T-helper 1 cell (primary cell): ENCODE measurements at regions not wholly inside any gene's neighbourhood (a gene's known extent, or its start where the extent isn't known, plus 50 kb on each side); places are given as distances from the start of the nearest gene placed in this dataset.
"Not testable (repeated sequence)": the region's sequence is repeated elsewhere in the genome, so short reads cannot be mapped to it uniquely, and the experiment has no call there.

Source experiments
- DNase-seq, 5 donors: peaks; one replicate each; pipeline ENCODE4 v3.0.0-alpha.2; 2012 to 2020

DNA sequence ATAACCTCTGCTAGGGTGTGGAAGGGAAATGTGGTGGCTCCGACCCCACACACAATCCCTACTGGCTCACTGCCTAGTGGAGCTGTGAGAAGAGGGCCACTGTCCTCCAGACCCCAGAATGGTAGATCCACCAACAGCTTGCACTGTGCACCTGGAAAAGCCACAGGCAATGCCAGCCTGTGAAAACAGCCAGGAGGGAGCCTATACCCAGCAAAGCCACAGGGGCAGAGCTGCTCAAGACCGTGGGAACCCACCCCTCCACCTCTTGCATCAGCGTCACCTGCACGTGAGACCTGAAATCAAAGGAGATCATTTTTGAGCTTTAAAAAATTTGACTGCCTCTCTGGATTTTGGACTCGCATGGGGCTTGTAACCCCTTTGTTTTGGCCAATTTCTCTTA, 249.0 kb upstream of the CDH2 start:
- no peak for DNase-seq

DNA sequence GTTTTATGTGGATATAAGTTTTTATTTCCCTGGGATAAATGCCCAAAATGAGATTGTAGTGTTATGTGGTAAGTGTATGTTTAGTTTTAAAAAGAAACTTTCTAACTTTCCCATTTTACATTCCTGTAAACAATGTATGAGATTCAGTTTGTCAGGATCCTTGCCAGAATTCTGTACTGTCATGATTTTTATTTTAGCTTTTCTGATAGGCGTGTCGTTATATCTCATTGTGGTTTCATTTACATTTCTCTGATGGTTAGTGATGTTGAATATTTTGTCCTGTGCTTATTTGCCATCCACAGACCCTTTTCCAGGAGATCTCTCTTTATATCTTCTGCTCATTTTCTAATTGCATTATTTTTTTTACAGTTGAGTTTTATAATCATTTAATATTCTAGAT, 245.6 kb upstream of the CDH2 start:
- no peak for DNase-seq

DNA sequence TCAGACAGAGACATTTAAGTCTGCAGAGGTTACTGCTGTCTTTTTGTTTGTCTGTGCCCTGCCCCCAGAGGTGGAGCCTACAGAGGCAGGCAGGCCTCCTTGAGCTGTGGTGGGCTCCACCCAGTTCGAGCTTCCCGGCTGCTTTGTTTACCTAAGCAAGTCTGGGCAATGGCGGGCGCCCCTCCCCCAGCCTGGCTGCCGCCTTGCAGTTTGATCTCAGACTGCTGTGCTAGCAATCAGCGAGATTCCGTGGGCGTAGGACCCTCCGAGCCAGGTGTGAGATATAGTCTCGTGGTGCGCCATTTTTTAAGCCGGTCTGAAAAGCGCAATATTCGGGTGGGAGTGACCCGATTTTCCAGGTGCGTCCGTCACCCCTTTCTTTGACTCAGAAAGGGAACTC, 245.0 kb upstream of the CDH2 start:
- DNase-seq: not testable (repeated sequence)

DNA sequence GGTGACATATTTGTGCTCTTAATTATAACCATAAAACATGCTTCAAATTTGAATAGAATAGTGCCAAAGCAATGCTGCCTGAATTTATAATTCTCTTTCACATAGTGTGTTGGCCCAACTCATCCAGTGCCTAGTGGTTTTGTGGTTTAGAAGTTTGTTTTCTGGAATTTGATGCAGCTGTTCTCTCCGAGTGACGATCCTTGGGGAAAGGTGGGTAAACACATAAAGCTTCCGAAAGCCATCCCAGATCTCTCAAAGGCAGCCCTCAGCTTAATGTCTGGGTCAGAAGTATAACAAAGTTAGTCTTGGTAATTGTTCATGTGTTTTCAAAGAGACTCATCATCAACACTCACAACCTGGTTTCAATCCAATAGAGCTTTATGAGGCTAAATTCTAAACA, 235.6 kb upstream of the CDH2 start:
- DNase-seq: no peak

DNA sequence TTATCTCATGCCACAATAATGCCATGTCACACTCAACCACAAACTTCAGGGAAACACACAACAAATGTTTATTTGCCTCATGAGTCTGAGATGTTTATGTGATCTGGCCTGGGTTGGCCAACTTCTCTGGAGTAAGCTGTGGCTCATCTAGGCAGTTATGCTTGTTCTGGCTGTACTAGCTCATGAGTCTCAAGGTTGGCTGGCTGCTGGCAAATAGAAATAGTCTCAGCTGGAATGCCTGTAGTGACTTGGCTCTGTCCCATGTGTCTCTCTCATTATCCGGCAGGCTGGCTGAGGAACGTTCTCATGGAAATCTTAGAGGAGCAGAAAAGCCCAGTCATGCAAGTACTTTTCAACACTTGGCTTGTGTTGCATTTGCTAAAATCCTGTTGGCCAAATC, 234.9 kb upstream of the CDH2 start:
- DNase-seq: no peak

DNA sequence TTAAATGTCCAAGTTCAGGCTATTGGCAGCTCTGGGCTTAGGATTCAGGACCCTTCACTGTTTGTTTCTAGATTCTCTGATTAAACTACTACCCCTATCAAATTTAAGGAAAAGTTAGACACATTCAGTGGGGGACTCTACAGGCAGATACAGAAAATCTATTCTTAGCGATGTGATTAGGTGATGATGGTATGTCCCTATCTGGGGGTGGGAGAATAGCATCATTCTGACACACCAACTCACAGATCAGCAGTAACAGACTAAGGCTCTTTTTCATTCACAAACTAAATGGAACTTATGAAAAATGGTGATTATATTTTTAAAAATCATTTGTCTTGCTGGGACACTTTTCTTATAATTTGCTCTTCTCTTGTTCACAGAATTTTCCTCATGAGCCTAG, 232.9 kb upstream of the CDH2 start:
- DNase-seq: no peak

DNA sequence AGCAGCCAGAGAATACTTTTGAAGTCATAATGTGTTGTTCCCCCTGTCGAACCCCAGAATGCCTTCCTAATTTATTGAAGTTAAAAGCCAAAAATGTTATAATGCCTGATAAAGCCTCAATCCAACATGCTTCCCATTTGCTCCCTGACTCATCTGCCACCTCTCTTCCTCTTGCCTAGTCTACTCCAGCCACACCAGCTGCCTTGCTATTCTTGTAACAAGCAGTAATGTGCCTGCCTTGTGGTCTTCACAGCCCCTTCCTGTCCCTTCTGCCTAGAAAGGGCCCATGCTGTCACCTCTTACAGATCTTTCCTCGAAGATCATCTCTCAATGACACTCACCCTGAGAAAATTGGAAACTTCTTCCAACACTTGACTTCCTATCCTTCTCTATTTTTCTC, 231.6 kb upstream of the CDH2 start:
- no peak for DNase-seq

DNA sequence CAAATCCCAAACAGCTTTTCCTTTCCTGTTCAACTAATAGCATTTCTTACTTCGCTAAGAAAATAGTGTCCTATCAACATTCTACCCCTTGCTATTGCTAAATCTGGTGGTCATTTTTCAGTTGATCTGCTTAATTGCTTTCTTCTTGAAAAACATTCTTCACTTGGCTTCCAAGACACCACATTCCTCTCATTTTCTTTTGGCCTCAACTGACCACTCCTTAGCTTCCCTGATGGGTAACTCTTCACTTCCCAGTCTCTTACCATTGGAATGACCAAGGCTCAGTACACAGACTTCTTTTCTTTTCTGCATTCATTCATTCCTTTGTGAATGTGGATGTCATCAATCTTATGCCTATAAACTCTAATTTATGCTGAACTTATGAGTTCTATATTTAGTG, 230.8 kb upstream of the CDH2 start:
- no peak for DNase-seq

DNA sequence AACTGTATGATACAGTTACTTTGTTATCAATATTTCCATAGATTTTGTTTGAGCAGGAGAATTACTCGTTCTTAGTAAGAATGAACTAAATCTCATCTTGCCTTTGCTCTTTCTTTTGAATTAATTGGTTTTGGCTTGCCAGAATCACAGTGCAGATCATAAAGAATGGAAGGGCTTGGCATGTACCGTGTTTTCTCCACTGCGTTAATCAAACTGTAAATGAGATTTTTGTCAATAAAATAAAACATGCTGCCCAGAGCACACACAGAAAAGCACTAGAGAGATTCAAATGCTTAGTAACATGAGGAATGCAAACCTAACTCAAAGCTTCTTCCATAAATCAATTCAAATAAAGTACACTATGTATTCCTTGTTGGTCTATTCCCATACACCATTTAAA, 229.6 kb upstream of the CDH2 start:
- DNase-seq: no peak

DNA sequence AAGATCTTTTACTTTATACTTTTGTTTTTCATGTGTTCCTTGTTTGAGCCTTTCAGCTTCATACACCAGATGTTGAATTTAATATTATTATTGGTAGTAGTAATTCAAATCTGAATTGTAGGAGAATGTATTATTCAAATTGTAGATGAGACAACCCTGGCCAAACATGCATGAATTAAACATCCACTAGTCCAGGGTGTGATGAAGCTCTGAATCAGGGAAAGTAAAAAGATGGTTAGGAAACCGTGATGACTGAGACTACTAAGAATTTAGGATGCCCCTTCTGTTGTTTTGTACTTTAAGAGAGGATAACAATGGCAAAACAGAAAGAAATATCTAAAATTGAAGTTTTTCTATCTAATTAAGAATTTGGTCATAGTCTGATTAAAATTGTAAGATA, 227.8 kb upstream of the CDH2 start:
- DNase-seq: no peak

DNA sequence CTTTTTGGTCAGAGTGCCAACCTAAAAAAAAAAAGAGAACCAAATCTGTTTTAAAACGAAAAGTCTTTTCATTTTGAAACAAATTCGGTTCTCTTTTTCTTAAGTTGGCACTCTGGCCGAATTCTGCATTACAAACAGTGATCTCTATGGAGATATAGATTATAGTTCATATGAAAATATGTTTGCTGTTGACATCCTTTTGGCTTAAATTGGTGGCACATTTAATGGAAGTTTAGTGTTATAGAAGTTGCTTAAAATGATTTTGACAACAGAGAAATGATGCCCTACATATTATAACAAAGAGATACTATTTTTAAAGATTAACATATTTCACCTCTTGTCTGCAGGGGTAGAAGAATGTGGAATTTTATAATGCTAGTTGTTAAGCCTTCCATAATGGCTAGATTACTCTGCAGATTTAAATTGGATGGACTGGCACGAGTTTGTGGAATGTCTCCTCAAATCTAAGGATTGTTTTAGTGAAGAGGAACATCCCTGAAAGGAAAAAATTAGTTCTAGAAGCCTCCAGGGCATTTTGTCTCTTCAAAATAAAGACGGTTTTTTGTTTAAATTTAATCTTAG, 222.9 kb upstream of the CDH2 start:
- DNase-seq: no peak

DNA sequence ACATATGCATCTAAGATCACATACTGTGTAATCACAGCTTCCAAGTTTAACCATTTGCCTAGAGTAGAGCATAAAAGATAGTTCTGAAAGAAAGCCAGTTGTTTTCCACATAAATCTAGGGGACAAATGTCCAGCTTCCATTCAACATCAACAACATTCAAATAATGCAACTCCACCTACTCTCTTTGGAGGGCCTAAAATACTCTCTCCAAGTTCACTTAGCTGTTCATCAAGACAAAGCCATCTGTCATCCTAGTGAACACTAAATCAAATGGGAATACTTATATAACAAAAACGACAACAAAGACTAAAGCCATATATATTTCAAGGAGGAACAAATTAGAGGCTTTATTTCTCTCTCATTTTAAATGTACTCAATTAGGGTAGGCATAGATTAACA, 221.5 kb upstream of the CDH2 start:
- no peak for DNase-seq

DNA sequence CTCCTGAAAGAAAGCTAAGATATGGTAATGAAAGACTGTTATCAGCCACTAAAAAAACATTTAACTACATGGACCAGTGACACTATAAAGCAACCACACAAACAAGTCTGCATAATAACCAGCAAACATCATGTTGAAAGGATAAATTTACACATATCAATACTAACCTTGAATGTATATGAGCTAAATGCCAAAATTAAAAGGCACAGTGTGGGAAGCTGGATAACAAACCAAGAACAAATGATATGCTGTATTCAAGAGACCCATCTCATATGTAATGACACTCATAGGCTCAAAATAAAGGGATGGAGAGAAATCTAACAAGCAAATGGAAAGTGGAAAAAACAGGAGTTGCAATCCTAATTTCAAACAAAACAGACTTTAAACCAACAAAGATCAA, 213.1 kb upstream of the CDH2 start:
- DNase-seq: no peak

DNA sequence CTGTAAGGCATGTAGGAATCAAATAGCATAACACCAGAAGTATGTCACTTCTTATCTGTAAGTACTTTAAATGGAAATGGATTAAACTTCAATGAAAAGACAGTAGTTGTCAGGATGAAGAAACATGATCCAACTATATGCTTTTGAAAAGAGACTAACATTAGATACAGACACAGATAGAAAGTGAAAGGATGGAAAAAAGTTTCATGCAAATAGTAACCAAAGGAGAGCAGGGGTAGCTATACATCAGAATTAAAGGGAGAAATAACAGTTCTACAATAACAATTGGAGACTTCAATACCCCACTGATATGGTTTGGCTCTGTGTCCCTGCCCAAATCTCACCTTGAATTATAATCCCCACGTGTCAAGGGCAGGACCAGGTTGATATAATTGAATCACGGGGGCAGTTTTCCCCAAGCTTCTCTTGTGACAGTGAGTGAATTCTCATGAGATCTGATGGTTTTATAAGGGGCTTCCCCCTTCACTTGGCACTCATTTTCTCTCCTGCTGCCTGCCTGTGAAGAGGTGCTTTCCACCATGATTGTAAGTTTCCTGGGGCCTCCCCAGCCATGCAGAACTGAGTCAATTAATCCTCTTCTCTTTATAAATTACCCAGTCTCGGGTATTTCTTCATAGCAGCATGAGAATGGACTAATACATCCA, 205.4 kb upstream of the CDH2 start:
- no peak for DNase-seq

DNA sequence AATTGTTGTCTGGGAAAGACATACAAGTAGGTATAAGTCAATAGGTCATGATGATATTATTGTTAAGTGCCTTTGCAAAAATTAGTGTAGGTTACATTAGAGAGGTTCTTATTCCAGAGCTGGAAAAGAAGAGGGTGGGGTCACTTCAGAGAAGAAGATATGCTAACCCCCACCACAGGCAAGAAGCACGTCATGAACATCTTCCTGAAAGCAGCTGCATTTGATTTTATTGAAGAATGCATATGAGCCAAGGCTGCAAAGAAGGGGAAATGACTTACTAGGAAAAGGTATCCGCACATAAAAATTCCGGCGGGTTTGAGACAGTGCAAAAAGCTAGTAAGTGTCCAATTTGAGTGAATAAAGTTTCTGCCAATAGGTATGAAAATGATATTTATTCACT, 195.3 kb upstream of the CDH2 start:
- no peak for DNase-seq

DNA sequence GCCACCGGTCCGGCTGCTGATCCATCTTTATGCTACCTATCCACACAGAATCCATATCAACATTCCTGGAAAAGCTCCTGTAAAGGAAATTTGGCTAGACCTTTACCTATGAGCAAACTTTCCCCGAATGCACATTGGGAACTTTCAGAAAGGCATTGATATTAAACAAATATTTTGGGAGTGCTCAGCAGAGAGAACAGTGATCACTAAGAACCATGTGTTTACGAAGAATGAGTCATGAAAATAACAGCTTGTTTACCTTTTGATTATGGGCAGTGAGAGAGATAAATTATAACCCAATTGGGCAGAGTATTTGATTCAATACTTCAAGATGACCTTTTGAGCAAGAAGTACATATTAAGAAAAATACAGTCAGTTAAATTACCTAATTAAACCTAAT, 189.7 kb upstream of the CDH2 start:
- no peak for DNase-seq

DNA sequence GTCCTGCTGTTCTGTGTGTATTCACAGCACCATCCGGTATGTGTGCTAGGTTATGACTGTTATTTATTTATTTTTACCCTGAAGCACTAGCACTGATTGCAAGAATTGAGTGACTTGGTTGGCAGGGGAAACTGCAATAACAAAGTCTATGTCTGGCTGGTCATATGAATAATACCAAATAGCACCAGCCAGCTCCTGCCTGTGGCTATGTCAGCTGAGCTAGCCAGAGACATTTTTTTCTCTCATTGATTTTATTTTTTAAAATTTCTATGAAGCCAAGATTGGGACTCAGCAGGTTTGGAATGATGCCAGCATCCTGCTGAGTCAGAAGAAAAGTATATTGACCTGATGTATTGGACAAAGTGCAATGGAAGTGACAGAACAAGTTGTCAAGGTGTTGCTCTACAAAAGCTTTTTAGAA, 188.5 kb upstream of the CDH2 start:
- DNase-seq: no peak

DNA sequence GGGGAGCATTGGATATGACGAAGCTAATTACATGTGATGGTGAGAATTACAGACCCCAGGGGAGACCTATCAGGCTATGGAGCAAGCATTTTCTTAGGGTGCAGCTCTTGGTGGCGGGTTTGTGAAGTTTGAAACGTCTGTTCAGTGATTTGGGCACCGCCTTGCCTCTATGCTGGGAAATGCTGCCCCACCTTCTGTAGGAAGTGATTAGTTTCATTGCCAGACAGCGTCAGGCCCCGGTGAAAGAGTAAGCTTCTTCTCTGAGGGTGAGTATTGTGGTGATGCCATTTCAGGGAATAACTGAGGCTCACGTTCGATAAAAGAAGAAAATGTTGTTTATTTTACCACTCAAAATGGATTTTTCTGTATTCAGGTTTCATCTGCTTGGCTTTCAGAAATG, 186.2 kb upstream of the CDH2 start:
- no peak for DNase-seq

DNA sequence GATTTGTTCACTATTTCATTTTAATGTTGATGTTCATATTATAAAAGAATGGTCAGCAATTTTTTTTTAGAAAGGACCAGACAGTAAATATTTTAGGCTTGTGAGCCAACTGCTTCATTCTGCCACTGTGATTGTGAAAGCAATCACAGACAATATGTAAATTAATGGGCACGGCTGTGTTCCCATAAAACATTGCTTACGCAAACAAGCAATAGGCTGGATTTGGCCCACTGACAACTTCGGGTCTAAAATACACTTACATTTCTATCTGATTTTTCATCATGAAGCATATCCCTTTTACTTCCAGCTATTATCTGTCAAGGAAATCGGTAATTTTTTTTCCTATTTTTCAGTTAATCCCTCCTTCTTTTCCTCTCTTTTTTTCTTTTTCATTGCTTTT, 182.2 kb upstream of the CDH2 start:
- no peak for DNase-seq

DNA sequence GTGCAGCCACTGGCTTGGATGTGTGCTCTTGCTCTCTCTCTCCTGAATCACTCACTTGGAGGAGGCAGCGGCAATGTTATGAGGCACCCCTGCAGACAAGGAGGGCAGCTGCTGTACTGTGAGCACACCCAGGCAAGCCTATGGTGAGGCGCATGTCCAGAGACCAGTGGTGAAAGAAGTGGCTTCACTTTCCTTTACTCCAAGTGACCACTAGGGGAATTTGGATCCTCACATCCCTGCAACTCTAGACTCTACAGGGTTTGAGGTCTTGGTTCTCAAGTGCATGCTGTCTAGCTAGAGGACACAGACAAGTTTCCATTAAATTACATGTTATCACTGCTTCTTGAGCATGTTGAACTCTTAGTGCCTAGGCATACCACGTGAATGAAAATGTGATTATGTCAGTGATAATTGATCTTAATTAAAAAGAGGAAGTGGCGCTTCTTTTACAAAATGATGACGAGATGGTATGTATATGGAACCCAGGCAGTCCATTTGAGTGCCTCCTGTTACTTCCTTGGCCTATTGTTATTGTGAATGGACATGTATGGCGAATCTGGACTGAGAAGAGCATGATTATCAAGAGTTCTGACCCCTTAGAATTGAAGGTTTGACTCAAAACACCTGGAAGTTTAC, 181.0 kb upstream of the CDH2 start:
- no peak for DNase-seq

DNA sequence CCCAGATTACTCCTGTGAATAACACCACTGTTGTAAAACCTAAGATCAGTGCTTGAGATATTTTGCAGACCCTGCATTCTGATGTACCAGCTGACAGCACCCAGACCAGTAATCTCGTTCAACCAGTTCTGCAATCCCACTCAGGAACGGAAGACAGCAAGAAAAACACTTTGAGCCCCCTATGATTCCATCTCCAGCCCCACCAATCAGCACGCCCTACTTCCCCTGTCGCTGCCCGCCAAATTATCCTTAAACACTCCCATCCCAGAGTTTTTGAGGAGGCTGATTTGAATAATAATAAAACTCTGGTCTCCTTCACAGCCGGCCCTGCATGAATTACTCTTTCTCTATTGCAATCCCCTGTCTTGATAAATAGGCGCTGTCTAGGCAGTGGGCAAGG, 173.9 kb upstream of the CDH2 start:
- no peak for DNase-seq

DNA sequence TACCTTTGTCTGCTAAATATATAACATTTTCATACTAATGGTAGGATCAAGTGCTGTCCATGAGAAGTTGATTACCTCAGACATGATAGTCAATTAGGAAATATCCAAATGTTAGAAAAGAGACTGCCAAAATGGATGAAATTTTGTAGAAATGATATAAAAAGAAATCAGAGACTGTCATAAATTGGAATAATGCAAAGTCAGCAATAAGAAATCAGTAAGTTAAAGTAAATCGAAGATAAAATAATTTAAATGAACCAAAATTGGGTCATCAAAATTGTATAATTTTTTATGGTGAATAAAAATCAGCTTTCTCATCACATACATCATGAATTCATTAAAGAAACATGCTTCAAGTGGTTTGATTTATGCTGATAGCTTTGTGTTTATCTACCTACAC, 165.3 kb upstream of the CDH2 start:
- DNase-seq: no peak

DNA sequence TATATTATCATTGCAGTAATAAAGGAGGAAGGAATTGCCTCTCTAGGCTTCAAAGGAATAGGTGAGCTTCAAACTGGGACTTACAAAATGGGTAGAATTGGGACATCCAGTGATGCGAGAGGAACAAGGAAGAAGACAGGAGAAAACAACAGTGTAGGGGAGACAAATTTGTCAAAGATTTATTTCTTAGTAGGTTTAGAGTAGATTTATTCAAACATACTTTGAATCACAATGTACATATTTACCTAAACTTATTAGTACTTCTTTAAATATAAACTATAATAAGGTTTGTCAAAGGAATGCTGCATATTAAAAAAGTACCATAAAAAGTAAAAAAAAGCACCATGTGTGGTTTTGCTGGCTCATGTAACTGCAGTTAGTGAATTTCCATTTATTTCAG, 161.4 kb upstream of the CDH2 start:
- DNase-seq: no peak

DNA sequence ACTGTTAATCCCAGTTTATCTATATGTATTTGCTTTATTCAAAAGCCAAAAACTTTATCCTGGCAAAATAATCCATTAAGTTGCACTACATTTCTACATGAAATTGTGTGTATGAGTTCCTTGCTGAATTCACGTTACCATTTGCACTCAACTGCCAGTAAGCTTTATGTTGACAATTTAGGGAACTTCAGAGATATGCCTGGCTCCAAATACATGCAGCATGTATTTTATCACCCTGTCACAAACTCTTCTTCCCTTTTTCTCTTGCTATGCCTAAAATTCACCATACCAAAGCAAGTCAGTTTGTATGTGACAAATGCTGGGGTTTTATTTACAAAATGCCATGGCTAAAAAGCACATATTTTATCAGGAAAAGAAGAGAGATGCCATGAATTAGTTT, 157.6 kb upstream of the CDH2 start:
- no peak for DNase-seq

DNA sequence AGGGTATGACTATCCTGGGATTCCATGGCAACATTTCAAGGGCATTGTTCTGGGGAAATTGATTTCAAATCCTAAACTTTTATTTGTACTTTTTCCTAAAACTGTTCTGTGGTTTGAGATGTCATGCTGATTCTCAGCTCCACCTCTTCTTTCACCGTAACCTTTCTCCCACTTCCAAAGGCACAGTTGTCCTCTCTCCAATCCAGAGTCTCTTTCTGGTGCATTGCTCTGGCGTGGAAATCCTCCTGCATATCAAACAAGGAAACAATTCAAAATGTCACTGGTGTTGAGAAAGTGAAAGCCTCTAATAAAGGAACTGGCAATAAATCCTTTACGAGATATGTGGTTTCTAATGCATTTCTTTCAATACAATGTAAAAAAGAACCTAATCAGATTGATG, 155.1 kb upstream of the CDH2 start:
- no peak for DNase-seq
